ENCODE measurements at regions not wholly inside any gene's neighbourhood (a gene's known extent, or its start where the extent isn't known, plus 50 kb on each side); places are given as distances from the start of the nearest gene placed in this dataset.

DNA sequence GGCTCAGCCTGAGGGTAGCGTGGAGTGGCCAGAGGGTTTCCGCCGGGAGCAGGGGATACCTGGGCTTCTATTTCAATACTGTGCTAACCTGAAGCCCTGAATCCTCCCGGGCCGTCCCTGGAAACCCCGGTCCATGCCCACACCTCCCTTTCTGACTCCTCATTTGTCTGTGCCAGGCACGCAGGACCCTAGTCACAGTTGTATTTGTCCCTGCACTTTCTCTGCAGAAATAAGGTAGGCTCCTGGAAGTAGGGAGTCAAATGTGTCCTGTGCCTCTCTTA is 418.8 kb upstream of the HS6ST1 start:
- H3K4me3 ChIP-seq (ENCODE audit: low read depth, low read length), result no peak overlapping the region
- ChIA-PET CTCF (interaction anchor here (0.7 to 1.1 kb wide), 3 partner anchors 10 to 408 kb away, joined by 3 to 4 read pairs (median 3); no protein-coding TSS in a partner anchor), POLR2A (no interaction called here)
- no peak for DNase-seq (ENCODE audit: low read depth, low spot score)
- TF ChIP-seq, protein P1, sequence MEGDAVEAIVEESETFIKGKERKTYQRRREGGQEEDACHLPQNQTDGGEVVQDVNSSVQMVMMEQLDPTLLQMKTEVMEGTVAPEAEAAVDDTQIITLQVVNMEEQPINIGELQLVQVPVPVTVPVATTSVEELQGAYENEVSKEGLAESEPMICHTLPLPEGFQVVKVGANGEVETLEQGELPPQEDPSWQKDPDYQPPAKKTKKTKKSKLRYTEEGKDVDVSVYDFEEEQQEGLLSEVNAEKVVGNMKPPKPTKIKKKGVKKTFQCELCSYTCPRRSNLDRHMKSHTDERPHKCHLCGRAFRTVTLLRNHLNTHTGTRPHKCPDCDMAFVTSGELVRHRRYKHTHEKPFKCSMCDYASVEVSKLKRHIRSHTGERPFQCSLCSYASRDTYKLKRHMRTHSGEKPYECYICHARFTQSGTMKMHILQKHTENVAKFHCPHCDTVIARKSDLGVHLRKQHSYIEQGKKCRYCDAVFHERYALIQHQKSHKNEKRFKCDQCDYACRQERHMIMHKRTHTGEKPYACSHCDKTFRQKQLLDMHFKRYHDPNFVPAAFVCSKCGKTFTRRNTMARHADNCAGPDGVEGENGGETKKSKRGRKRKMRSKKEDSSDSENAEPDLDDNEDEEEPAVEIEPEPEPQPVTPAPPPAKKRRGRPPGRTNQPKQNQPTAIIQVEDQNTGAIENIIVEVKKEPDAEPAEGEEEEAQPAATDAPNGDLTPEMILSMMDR (IDR thresholded peaks at IDR 0.05; ENCODE audit: insufficient read depth, low read length, missing control alignments), result no peak

DNA sequence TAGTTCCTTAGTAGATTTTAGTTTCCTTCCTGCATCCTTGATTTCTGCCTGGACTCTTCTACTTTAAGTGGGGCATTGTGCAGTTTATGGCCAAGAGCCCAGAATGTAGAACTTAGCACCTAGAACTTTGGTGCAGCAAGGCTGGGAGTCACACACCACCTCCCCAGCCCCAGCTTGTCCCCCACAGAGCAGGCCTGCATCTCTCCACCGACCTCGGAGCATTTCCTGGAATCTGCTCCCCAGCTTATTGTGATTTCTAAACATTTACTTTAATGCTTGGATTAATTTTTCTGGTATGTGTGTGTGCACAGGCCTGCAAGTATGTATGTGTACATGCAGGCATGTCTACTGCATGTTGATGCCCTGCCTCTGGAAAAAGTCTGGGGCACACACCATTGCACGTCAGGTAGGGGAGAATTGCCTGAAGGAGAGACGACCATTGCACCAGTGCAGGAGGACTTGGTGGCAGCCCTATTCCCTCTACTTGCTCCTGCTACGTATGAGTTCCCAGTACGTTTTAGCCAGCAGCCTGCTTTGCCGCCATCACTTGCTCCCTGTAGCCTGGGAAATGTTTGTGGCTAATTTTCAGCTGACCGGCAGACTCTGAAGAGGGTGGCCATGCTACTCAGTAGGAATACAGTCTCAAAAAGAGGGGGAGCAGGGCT is 419.9 kb upstream of the HS6ST1 start:
- CTCF ChIA-PET, result interaction anchor here (0.7 to 2.7 kb wide), 7 partner anchors 10 to 409 kb away, joined by 3 to 7 read pairs (median 3); no protein-coding TSS in a partner anchor

DNA sequence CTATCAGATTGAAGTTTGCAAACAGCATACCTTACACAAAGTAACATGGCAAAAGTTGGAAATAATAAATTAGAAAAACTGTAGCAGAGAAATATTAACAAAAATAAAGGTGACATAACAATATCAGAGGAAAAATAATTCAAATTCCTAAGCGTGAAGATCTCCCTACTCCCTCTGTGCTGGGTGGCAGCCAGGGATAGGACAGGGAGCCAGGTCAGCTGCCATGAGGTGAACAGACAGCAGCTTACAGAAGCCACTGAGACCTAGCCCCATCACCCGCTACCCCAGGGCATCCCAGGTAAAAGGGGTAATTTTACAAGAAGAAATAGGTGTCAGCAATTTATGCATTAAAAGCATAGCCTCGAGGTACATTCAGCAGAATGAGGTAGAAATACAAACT is 423.8 kb upstream of the HS6ST1 start:
- CTCF ChIA-PET, result interaction anchor here (4.1 kb wide), 1 partner anchor 13 kb away, joined by 15 read pairs; no protein-coding TSS in a partner anchor
- no peak for DNase-seq (ENCODE audit: low read depth, low spot score)
- POLR2A ChIA-PET, result no interaction called here
- H3K4me3 ChIP-seq (ENCODE audit: low read depth, low read length), result no peak overlapping the region
- TF ChIP-seq, protein P1 (IDR thresholded peaks at IDR 0.05; ENCODE audit: insufficient read depth, low read length, missing control alignments), result no peak

More for the DNA sequence above, 419.9 kb upstream of the HS6ST1 start:
- no peak for DNase-seq (ENCODE audit: low read depth, low spot score)
- POLR2A ChIA-PET, result no interaction called here
- TF ChIP-seq, protein P1 (IDR thresholded peaks at IDR 0.05; ENCODE audit: insufficient read depth, low read length, missing control alignments), result no peak
- H3K4me3 ChIP-seq (ENCODE audit: low read depth, low read length), result no peak overlapping the region

DNA sequence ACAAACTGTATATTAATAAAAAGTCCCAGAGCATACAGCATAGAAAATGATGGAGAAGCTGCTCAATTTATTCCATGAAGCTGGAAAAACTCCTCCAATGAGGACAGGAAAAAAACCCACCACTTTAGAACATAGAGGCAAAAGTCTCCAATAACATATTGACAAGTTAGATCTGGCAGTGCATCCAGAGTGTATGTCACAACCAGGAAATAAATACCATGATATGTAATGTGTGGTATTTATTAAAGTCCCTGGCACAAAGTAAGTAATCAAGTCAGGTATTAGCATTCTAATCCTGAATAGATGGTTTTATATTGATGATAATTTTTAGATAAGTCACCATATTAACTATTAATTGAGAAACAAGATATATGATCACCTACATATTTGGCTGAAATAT is 427.3 kb upstream of the HS6ST1 start:
- POLR2A ChIA-PET, result no interaction called here

DNA sequence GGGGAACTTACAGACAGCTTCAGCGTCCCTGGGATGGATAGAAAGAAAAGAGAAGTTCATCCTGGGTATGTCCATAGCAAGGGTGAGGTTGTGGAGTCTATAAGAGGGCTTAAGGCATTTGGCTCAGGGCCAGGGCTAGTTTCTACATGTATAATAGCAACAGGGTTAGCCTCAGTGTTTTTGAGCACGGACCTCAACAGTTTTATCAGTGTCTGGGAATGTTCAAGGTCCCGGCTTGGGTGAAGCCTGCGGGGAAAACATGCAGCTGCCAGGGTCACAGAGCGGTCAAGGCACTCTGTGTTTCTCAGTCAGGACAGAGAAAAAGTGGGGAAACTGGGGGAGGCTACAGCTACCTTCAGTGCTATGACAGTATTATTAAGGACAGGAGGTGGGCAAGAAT is 427.7 kb upstream of the HS6ST1 start:
- no peak for DNase-seq (ENCODE audit: low read depth, low spot score)
- TF ChIP-seq, protein P1 (IDR thresholded peaks at IDR 0.05; ENCODE audit: insufficient read depth, low read length, missing control alignments), result no peak
- CTCF ChIA-PET, result interaction anchor here (3.3 to 4.1 kb wide), 2 partner anchors 9 to 10 kb away, joined by 9 to 15 read pairs; no protein-coding TSS in a partner anchor
- POLR2A ChIA-PET, result no interaction called here
- H3K4me3 ChIP-seq (ENCODE audit: low read depth, low read length), result no peak overlapping the region

More for the DNA sequence above, 427.3 kb upstream of the HS6ST1 start:
- TF ChIP-seq, protein P1 (IDR thresholded peaks at IDR 0.05; ENCODE audit: insufficient read depth, low read length, missing control alignments), result no peak
- H3K4me3 ChIP-seq (ENCODE audit: low read depth, low read length), result no peak overlapping the region
- no peak for DNase-seq (ENCODE audit: low read depth, low spot score)
- CTCF ChIA-PET, result interaction anchor here (4.1 kb wide), 1 partner anchor 9 kb away, joined by 15 read pairs; no protein-coding TSS in a partner anchor

DNA sequence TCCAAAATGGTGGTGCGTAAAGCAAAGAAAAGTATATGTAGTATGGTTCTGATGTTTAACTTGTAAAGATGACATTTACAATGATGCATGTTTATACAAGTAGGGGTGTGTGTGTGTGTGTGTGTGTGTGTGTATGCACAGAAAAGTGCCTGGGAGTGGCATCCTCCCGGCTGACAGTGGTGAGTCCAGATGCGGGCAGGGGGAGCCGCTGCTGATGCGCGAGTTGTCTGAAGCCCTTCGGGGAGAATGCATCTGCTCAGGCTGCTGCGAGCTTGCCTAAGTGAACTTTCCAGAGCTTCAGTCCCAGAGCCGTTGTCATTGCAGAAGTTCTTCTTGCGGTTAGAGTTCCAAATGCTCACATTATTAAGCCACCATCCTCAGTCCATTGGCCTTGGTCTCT is 429.7 kb upstream of the HS6ST1 start:
- TF ChIP-seq, protein P1 (IDR thresholded peaks at IDR 0.05; ENCODE audit: insufficient read depth, low read length, missing control alignments), result no peak
- ChIA-PET CTCF (interaction anchor here (1.0 to 3.3 kb wide), 4 partner anchors 8 to 15 kb away, joined by 3 to 9 read pairs (median 7); no protein-coding TSS in a partner anchor), POLR2A (no interaction called here)
- no peak for DNase-seq (ENCODE audit: low read depth, low spot score)
- no peak overlapping the region for H3K4me3 ChIP-seq (ENCODE audit: low read depth, low read length)

All from AG04449 (cell line).